ENCODE measurements at regions not wholly inside any gene's neighbourhood (a gene's known extent, or its start where the extent isn't known, plus 50 kb on each side); places are given as distances from the start of the nearest gene placed in this dataset.

- Histone ChIP-seq H3F3A (ENCODE audit: insufficient read depth, low read depth) (no peaks in the 10 kb centered on the region), H3K4me3 (no peak overlapping the region), H3K36me3 (ENCODE audit: low read depth) (no peaks in the 10 kb centered on the region), H3K27ac (no peak overlapping the region), H3K9me2 (ENCODE audit: insufficient read depth) (peaks cover 4% of the 10 kb centered on the region; the same call in 1 of the 2 replicates), H3K4me1 (replicated peaks; ENCODE audit: insufficient read depth) (no peaks in the 10 kb centered on the region), H3K27me3 (ENCODE audit: insufficient read depth, low read depth) (no peaks in the 10 kb centered on the region), H3K4me2 (no peak overlapping the region), H3K9me3 (ENCODE audit: insufficient read depth, low read depth) (no peaks in the 10 kb centered on the region; the same call in none of the 2 replicates), H3K79me2 (ENCODE audit: low read depth) (no peaks in the 10 kb centered on the region), H4K20me1 (ENCODE audit: insufficient read depth) (no peaks in the 10 kb centered on the region), H2AFZ (no peak overlapping the region)
- TF ChIP-seq EZH2 (IDR thresholded peaks at IDR 0.05; ENCODE audit: low read depth), result no peak
- TF ChIP-seq, protein P1, sequence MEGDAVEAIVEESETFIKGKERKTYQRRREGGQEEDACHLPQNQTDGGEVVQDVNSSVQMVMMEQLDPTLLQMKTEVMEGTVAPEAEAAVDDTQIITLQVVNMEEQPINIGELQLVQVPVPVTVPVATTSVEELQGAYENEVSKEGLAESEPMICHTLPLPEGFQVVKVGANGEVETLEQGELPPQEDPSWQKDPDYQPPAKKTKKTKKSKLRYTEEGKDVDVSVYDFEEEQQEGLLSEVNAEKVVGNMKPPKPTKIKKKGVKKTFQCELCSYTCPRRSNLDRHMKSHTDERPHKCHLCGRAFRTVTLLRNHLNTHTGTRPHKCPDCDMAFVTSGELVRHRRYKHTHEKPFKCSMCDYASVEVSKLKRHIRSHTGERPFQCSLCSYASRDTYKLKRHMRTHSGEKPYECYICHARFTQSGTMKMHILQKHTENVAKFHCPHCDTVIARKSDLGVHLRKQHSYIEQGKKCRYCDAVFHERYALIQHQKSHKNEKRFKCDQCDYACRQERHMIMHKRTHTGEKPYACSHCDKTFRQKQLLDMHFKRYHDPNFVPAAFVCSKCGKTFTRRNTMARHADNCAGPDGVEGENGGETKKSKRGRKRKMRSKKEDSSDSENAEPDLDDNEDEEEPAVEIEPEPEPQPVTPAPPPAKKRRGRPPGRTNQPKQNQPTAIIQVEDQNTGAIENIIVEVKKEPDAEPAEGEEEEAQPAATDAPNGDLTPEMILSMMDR (conservative IDR thresholded peaks at IDR 0.05), result no peak
- intact Hi-C loops (cut with micrococcal nuclease; ENCODE audit: unreplicated experiment), result no loop called here
- POLR2A ChIA-PET (ENCODE audit: unreplicated experiment), result no interaction called here
- CTCF ChIA-PET, result no interaction called here
- BruUV-seq (replicated peaks), result no TSS peak
- no peak for DNase-seq
These were observed 73.4 kb upstream of the CDH12 start for GRCh38 chr5:22926574-22926973.

- ChIA-PET CTCF (no interaction called here), POLR2A (ENCODE audit: unreplicated experiment) (no interaction called here)
- H3K4me3 ChIP-seq, result no peak overlapping the region
- H3K27me3 ChIP-seq (ENCODE audit: insufficient read depth, low read depth), result no peaks in the 10 kb centered on the region
- no peaks in the 10 kb centered on the region for H4K20me1 ChIP-seq (ENCODE audit: insufficient read depth)
- intact Hi-C loops (cut with micrococcal nuclease; ENCODE audit: unreplicated experiment), result no loop called here
- H3K4me1 ChIP-seq (replicated peaks; ENCODE audit: insufficient read depth), result no peaks in the 10 kb centered on the region
- BruUV-seq (replicated peaks), result no TSS peak
- no peaks in the 10 kb centered on the region; the same call in none of the 2 replicates for H3K9me3 ChIP-seq (ENCODE audit: insufficient read depth, low read depth)
- no peaks in the 10 kb centered on the region for H3K79me2 ChIP-seq (ENCODE audit: low read depth)
- H3K4me2 ChIP-seq, result no peak overlapping the region
- no peak for DNase-seq
- H2AFZ ChIP-seq, result no peak overlapping the region
- H3K27ac ChIP-seq, result no peak overlapping the region
- no peaks in the 10 kb centered on the region for H3F3A ChIP-seq (ENCODE audit: insufficient read depth, low read depth)
- no peaks in the 10 kb centered on the region for H3K9me2 ChIP-seq (ENCODE audit: insufficient read depth)
- H3K36me3 ChIP-seq (ENCODE audit: low read depth), result no peaks in the 10 kb centered on the region
- TF ChIP-seq EZH2 (IDR thresholded peaks at IDR 0.05; ENCODE audit: low read depth), result no peak
- TF ChIP-seq, protein P1 (conservative IDR thresholded peaks at IDR 0.05), result no peak
These were observed 65.4 kb upstream of the CDH12 start for GRCh38 chr5:22918511-22918910.

DNA sequence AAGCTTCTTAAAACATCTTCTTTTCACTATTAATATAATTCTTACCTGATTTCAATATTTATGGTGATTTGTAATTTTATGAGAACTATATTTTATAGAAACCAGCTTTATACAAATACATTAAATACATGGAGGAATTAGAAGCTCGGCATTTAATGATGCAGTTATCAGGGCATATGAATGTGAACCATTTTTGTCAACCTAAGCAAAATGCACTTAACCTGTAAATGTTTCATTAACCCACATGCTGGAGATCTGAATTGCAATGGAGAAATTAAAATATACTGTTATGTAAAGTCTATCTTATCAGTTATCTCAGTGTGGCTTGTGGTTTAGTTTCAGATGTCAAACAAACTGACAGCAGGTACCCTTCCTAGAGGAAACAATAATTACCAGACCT lies 63.2 kb upstream of the CDH12 start:
- intact Hi-C loops (cut with micrococcal nuclease; ENCODE audit: unreplicated experiment), result no loop called here
- H3K9me3 ChIP-seq (ENCODE audit: insufficient read depth, low read depth), result no peaks in the 10 kb centered on the region
- no TSS peak for BruUV-seq (replicated peaks)
- no peak for DNase-seq
- H3K27me3 ChIP-seq (ENCODE audit: insufficient read depth, low read depth), result no peaks in the 10 kb centered on the region
- TF ChIP-seq, protein P1 (conservative IDR thresholded peaks at IDR 0.05), result no peak
- H3K27ac ChIP-seq, result no peak overlapping the region
- no peak overlapping the region for H3K4me3 ChIP-seq
- H3K4me1 ChIP-seq (replicated peaks; ENCODE audit: insufficient read depth), result no peaks in the 10 kb centered on the region
- ChIA-PET CTCF (no interaction called here), POLR2A (ENCODE audit: unreplicated experiment) (no interaction called here)
- H3K4me2 ChIP-seq, result no peak overlapping the region
- H3K79me2 ChIP-seq (ENCODE audit: low read depth), result no peaks in the 10 kb centered on the region
- no peaks in the 10 kb centered on the region for H3K9me2 ChIP-seq (ENCODE audit: insufficient read depth)
- no peaks in the 10 kb centered on the region for H3F3A ChIP-seq (ENCODE audit: insufficient read depth, low read depth)
- H4K20me1 ChIP-seq (ENCODE audit: insufficient read depth), result no peaks in the 10 kb centered on the region
- no peaks in the 10 kb centered on the region for H3K36me3 ChIP-seq (ENCODE audit: low read depth)
- H2AFZ ChIP-seq, result no peak overlapping the region

All from PC-9 (cell line).